GM19240 (cell line): ENCODE measurements at regions not wholly inside any gene's neighbourhood (a gene's known extent, or its start where the extent isn't known, plus 50 kb on each side); places are given as distances from the start of the nearest gene placed in this dataset.
"Not testable (repeated sequence)": the region's sequence is repeated elsewhere in the genome, so short reads cannot be mapped to it uniquely, and the experiment has no call there.

Source experiments
- DNase-seq: peaks from one replicate; pipeline ENCODE4 v3.0.0; 2011; ENCODE audit warnings: low spot score; ENCODE audit not compliant: insufficient read length

DNA sequence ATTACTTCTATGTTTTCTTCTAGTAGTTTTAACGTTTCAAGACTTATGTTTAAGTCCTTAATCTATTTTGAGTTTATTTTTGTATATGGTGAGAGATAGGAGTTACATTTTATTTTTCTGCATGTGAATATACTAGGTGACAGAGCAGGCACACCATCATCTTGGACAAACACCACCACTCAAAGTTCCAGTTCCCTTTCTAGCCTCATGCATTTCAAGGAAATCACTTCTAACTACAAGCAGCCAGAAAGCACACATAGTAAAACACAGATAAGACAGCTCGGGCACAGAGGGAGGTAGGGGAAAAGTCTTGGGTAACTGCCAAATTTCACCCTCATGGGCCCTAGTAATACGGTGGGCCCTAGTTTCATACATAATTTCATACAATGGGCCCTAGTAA lies 609.4 kb upstream of the HS3ST5 start:
- no peak for DNase-seq

DNA sequence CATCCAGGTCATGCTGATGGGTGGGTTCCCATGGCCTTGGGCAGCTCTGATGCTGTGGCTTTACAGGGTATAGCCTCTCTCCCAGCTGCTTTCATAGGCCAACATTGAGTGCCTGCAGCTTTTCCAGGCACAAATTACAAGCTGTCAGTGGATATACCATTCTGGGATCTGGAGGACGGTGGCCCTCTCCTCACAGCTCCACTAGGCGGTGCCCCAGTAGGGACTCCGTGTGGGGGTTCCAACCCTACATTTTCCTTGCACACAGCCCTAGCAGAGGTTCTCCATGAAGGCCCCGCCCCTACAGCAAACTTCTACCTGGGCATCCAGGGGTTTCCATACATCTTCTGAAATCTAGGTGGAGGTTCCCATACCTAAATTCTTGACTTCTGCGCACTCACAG lies 602.6 kb upstream of the HS3ST5 start:
- DNase-seq = no peak

DNA sequence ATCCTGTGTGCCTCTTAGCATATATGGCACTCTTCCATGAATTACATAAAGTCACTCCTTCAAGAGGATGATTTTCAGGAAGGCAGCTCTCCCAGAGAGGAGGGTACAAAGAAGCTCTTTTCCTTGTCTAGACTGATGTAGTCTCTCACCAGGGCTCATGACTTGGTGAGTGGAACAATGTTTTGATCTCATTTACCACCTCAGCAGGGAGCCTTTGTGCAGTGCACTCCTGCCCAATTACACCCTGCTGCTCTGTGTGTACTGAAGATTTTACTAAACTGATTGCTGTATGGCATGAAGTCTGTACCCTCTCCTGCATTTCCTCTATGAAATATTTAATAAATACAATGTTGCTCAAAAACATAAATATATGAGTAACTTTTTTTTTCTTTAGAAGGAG lies 598.3 kb upstream of the HS3ST5 start:
- DNase-seq = no peak

DNA sequence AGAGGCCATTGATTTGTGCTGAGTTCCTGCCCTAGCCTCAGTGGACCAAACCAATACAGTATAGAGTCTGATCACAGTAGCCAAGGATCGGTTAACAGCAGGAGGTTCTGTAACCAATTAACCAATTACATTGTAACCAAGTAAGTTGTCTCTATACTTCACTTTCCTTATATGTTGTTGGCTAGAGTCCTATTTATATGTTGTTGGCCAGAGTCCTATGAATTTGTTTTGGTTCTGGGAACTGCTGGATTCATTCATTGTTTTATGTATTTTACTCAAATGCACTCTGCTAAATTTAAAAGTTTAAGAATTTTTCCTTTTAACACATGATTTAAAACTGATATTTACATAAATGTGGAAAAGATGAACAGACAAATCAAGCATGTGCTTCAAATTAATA lies 597.4 kb upstream of the HS3ST5 start:
- DNase-seq = no peak

DNA sequence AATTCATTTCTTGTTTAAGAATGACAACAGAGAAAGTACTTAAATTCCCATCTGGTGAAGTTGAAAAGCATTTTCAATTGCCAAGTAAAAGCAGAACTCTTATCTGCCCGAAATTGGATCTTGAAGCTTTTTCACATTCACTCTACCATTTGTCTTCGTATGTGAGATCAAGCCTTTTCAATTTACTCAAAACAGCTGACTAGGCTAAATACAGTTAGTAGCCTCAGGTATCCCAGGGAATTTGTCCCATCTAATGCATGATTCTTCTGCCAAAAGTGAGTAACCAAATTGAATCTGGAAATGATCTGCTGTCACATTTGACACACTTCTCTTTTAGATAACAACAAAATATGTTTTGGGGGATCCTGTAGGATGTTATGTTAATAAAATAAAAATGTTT lies 596.8 kb upstream of the HS3ST5 start:
- DNase-seq = no peak

DNA sequence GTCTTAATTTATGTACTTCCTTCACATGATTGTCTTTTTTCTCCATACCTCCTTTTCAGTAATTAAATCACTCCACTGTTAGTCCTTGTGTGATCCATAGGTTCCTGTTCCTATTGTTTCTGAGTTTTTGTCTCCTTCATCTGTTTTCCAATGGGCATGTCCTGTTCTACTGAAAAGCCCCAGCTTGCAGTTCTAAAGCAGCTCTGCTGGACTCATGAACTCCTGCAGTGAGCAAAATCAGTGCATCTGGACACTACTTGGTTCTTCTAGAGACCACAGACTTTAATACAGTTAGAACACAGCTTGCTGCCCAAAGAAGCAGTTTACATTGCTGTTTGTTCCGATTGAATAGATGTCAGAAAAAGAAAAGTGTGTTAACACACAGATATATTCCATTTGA lies 593.3 kb upstream of the HS3ST5 start:
- DNase-seq = no peak

DNA sequence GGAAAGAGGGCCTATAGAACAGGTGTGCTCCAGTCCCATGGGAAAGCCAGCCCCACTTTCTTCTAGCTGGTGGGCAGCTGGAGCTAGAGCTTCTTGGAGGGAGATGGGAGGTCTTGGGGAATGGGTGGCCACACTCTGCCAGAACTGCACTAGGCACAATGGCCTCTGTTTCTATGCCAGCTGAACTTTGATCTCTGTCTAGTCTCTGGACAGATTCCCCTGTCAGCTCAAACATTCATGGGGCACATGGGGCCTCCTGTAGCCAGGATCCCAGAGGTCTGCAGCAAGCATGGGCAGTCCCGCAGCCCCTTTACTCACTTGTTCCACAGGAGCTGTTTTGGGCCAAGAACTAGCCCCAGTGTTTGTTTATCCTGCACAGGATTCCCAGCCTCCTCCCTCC lies 591.3 kb upstream of the HS3ST5 start:
- no peak for DNase-seq

DNA sequence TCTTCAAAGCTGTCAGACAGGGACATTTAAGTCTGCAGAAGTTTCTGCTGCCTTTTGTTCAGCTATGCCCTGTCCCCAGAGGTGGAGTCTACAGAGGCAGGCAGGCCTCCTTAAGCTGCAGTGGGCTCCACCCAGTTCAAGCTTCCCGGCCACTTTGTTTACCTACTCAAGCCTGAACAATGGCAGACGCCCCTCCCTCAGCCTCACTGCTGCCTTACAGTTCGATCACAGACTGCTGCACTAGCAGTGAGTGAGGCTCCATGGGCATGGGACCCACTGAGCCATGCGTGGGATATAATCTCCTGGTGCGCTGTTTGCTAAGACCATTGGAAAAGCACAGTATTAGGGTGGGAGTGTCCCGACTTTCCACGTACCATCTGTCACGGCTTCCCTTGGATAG lies 585.9 kb upstream of the HS3ST5 start:
- not testable (repeated sequence) for DNase-seq

DNA sequence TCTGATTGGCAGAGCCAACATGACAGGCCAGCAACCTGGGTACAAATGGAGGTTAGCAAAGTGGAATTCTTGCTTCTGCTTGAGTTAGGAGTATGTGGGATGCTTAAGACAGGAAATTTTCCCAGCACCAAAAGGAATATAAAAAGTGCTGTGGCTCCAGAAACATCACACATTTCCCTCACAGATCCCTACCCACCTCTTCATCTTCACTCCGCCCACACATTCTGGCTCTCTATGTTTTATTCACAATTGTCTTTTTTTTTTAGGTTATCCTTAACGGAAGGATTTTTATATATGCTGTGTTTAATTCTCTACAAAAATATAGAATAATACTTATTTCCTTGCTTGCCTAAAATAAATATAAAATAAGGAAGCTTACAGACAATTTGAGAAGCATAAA lies 563.3 kb upstream of the HS3ST5 start:
- no peak for DNase-seq

DNA sequence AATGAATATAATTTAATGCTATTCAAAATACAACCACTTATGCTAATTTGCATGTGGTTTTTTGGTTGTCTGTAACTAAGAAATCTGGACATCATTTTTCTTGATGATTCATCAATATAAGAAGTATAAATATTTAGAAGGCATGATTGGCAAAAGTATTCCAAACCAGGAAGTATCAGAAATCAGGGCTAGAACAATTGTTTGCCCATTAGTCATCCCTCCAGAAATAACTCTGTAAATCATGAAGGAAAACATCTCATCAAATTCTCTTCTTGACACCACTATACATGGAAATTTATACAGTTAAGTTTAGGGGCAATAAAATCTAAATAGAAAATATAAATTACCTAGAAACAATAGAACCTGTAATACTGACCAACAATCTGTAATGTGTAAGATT lies 554.7 kb upstream of the HS3ST5 start:
- DNase-seq = no peak

DNA sequence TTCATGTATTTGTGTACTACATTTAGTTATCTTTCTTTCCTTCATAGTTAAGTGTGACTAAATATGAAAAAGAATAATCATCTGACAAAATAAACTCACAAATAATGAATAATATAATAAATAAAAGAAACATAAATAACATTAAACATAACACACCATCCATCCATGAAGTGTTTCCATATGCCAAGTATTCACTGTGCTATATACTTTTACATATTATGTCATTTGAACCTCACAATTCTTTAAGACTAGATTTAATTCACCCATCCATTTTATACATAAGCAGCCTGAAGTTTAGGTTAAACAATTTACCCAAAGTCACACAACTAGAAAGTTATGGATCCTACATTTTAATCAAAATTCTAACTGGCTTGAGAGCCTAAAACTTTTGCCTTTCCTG lies 549.4 kb upstream of the HS3ST5 start:
- no peak for DNase-seq

DNA sequence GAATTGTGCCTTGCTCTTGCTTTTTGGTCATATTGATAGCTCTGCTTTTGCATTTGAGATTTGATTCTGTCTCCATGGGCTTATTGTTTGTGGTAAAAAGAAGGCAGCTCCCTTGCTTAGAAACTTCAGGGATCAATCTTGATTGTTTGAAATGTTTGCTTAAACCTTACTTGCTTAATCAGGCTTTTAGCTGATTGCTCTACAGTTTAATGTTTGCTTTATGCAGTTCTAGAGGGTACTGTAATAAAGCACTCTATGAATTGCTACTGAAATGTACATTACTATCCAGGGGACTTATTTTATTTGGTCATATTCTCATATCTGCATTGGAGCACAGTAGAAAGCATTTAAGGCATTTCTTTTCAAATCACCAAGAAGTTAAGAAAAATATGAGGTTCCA lies 545.4 kb upstream of the HS3ST5 start:
- no peak for DNase-seq

DNA sequence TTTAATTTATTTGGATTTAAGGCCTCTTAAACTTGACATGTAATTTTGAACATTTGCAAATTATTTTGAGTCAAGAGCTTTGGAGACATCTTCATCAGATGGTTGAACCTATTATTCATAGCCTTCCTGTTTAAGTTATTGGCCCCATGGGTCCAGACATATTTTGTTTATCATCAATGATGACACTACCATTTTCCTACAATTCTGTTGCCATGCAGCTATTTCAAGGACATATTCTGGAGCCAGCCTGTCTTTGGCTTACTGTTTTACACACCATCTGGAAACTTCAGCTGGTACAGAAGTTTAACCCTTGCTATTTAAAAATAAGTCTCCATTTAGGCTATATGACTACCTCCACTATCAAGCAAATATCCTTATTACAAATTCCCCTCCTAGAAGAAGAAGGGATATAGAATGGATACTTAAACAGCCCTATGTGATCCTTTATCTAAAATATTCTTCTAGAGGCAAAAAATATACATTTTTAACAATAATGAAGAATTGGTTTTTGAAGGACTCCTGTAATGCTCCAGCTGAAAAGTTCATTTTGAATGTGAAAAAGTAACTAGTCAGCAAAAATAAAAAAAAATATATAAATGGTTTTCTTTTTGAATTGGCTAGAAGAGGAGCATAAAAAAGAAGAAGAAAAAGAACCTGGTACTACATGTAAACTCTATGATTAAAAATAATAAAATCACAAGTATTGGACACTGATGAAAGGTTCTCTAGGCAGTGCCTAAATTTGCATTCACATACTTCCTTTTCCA lies 544.0 kb upstream of the HS3ST5 start:
- DNase-seq = no peak

DNA sequence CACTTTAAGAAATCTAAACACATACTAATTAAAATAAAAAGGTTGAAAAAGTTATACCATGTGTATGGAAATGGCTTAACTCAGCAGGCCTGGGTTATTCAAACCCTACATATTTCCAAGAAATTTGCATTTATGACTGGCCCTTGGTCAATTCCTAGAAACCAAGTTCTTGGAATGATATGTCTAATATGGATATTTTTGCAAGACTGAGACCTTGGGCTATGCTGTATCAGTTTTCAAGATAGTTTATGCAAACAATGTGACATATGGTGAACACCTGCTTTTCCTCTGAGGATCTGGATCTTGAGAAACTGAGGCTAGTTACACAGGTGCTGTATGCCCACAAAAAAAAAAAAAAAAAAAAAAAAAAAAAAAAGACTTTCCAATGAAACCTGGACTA lies 536.9 kb upstream of the HS3ST5 start:
- no peak for DNase-seq

DNA sequence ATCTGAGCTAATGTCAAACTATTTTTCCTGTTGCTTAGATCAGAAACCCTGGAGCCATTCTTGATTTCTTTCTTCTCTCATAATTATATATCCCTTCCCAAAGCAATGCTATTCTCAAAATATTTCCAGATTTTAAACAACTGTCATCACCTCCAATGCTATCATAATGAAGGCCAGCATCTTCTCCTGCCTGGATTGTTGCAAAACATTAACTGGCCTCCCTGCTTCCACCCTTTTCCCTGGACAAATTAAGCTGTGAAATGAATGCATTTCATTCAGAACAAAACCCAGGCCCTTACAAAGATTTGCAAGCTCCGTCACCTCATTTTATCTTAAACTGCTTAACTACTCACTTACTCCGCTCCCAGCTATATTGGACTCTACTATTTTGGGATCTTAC lies 535.3 kb upstream of the HS3ST5 start:
- DNase-seq = no peak

DNA sequence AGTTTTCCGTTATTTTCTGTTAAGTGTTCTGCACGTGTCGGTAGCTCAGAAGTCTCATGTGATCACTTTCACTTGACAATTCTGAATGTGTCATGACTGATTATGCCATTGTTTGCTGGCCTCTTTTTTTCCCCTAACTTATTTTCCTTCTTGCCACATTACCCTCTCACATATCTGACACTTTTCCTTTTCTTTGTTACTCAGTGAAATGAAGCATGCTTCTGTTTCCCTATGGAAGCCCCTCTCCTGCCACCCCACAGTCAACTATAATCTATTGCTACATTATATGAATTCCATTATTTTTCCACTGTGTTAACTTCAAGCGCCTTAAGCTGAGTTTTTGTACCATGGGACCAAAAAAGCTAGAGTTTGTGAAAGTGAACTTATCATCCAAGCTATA lies 531.6 kb upstream of the HS3ST5 start:
- DNase-seq = no peak

DNA sequence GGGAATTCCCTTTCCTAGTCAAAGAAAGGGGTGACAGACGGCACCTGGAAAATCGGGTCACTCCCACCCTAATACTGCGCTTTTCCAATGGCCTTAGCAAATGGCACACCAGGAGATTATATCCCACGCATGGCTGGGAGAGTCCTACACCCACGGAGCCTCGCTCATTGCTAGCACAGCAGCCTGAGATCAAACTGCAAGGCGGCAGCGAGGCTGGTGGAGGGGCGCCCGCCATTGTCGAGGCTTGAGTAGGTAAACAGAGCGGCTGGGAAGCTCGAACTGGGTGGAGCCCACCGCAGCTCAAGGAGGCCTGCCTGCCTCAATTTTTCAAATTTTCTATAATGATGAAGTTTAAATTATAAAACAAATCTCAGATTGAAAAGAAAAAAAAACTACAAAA lies 522.7 kb upstream of the HS3ST5 start:
- not testable (repeated sequence) for DNase-seq

DNA sequence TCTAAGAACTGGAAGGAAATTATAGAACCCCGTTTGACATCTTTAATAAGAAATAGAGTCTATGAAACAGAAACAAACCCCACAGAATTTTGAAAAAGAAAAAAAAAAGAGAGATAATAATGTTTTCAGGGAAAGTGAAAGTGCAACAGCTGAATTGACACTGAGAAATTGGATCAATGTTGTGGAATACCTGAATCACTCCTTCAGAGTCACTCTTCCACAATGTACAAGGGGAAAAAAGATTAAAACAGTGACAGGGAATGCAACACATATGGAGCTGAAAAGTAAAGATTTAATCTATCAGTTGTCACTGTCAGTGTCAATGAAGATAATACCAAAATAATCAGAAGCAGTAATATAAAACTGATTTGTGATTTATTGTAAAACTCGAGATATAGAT lies 520.8 kb upstream of the HS3ST5 start:
- no peak for DNase-seq

DNA sequence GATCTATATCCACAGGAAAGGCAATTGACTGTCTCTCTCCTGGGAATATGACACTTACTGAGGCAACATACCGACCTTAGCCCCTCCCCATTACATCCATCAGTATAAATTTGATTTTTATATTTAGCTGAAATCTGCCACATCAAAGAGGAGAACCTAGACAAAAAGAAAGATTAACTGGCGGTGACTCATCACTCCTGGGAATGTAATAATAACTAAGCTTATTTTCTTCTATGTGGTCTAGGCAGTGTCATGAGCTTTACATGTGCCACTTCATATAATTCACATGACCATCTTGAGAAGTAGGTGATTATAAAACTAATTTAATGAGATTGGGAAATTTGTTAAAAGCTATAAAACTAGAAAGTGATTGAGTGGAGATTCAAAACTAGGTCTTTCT lies 520.0 kb upstream of the HS3ST5 start:
- no peak for DNase-seq

DNA sequence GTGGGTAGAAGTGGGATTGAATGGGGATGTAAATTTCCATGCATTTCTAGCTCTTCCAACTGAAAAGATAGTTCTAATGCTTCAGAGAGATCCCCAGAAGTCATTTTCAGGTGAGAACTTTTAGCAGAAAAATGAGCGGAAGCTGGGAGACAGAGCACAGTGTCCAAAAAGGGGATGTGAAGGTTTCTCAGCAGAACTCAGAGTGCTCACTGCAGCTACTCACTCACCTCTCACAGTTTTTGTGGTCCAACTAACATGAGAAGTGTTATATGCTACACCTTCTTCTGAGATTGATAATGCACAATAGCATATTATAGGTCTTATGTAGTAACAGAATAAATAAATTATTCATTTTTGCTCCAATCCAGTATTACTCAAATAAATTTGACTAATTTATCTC lies 519.2 kb upstream of the HS3ST5 start:
- DNase-seq = no peak

DNA sequence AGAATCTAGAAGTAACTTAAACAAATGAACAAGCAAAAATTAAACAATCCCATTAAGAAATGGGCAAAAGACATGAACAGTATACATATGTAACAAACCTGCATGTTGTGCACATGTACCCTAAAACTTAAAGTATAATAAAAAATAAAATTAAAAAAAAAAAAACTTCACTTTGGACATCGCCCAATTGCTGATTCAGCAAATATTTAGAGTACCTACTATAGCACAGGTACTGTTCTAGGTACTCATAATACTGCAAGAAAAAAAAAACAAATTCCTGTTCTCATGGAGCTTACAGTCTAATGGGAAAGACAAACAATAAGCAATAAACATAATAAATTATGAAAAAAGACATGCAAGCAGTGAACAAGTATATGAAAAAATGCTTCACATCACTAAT lies 501.5 kb upstream of the HS3ST5 start:
- no peak for DNase-seq

DNA sequence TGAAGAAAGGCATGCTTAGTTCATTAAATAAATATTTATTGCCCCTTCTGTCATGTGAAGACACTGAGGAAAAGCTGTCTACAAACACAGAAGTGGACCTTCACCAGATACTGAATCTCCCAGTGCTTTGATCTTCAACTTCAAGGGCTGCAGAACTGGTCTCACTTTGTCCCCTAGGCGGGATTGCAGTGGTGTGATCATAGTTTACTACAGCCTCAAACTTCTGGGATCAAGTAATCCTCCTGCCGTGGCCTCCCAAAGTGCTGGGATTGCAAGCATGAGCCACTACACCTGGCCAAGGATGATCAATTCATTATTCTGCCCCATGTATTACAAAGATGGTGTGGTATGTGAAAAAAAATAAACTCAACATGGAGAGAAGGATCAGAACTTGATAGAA lies 496.2 kb upstream of the HS3ST5 start:
- no peak for DNase-seq

DNA sequence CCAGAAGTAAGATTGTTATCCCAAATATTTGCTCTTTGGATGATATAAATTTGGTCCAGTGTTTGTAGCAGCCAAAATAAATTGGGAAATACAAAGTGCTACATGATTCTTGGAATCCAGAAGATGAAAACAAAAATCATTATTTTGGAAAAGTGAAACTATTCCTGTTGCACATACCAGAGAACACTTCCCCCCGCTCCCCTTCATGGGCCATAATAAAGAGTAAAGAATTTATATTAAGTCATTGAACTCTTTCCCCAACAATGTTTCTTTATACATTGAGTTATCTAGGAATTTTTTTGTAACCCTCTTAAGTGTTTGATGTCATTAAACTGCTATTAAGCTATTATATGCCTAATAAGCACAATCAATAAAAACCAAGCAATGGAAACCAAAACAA lies 490.4 kb upstream of the HS3ST5 start:
- no peak for DNase-seq

DNA sequence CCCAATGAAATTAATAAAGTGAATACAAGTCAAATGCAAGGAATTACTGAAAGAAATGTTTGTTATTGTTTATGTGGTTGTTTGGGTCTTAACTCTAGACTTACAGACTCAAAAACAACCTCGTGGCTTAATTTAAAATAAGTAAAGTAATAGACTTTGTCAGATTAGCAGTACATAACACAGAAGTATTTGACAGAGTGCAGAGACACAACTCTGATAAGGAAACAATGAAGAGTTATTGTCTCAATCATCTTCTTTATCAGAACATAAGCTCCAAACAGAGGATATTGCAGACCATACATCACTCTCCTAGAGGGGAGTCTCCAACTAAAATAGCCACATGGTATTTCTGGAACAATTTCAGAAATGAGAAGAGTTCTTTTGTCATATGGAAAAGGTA lies 487.7 kb upstream of the HS3ST5 start:
- DNase-seq = no peak
